Right forelimb (tissue), 1 donor: ENCODE measurements at regions not wholly inside any gene's neighbourhood (a gene's known extent, or its start where the extent isn't known, plus 50 kb on each side); places are given as distances from the start of the nearest gene placed in this dataset.

Experiments used
- DNase-seq: peaks from one replicate; pipeline ENCODE4 v3.0.0-alpha.2; 2018

DNA sequence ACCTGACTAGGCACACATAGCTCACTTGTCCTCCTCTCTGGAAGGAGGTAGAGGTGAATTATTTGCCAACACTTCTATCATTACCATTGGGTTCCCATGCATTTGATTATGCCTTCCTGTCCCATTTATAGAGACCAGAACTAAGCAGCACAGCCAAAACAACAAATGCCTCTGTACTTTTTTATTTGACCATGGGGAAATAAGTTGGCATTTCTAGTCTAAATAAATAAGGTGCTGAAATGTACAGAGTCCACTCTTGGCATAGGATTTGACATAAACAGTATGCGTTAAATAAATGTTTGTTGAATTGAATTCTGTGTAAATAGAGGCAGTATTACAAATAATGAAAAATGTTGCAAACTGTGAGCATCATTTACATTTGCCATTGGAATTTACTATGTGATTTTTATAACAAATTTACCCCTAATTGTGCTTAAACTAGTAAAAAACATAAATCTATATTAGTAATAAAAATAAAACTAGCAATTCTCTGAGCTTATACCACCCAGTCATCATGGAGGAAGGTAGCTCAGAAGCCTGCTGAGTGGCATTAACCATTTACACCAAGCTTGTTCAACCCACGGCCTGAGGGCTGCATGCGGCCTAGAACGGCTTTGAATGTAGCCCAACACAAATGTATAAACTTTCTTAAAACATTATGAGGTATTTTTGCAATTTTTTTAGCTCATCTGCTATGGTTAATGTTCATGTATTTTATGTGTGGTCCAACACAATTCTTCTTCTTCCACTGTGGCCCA lies 367.8 kb downstream of the FIGN start:
- no peak for DNase-seq

DNA sequence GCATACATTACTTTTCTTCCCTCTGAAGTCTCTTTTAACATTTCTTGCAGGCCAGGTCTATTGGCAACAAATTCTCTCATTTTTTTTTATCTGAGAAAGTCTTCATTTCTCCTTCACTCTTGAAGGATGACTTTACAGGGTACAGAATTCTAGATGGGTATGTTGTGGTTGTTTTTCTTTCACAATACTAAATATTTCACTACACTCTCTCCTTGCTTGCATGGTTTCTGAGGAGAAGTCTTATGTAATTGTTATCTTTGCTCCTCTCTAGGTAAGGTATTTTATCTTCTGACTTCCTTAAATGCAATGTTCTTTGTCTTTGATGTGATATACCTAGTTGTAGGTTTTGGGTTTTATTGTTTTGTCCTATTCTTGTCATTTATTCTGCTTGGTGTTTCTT lies 371.1 kb downstream of the FIGN start:
- DNase-seq: no peak

DNA sequence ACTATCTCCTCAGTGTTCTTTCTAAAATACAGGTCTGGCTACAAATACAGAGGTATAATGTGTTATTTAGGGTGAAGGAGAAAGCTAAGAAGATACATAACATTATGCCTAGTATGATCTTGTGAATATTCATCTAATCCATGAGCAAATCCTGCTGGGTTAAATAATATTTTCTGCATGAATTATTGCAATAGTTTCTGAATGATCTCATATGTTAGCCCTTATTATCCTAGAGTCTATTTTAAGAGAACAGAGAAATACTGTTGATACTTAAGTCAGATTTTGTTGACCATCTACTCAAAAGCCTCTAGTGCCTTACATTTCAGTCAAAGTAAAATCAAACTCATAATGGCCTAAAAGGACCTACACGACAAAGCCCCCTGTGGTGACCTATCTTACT lies 382.3 kb downstream of the FIGN start:
- no peak for DNase-seq

DNA sequence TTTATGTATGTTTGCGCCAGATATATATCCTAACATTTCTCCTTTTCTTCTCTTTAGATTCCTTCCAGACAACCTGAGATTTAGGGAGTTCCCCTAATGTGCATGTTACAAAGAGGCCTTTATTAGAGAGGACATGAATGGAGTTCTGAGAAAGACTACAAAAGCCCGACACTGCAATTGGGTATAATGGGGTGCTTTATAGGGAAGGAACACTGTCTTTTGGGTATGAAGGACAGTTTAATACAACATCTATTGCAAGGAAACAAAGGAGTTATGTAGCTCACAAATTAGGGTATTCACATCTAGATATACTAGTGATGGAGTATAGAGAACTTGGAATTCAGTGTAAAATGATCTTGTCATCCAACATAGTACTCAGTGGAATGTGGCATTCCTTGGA lies 383.8 kb downstream of the FIGN start:
- DNase-seq: no peak

DNA sequence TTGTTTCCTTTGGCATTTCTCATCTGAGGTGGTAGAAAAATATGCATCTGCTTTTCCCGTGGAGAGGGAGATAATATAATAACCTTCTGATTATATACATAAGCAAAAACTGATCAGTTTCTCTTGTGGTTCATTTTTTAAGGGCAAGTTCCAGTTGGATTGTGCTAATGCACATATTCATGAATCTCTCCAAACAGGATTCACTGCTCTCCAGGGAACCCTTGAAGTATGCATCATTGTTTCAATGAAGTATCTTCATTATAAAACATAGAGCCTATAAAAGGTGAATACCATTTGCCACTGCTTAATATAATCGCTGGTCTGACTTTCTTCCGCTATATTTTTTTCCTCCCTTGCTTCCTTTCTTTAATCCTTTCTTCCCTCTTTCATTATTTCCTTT lies 384.7 kb downstream of the FIGN start:
- no peak for DNase-seq

DNA sequence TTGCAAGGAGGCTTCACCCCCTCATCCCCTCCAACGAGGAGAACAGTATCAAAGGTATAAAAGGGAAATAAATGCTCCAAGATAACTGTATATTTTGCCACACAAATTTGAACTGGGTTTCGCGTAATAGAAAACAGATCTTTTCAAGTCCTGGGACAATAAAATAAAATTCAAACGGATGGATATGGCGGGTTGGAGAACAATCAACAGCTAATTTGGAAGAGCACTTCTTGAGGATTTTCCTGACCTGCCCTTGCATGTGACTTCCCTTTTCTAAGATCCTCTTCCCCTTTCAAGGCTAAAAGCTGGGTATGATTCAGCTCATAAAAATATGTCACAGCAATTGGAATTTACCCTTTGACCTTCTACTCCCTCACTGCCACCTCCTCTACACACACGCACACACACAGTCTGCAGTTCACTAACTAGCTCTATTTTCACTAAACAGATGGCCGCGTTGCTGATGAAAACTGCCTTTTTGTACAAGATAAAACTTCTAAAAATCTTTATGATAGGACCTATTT lies 386.9 kb downstream of the FIGN start:
- no peak for DNase-seq

DNA sequence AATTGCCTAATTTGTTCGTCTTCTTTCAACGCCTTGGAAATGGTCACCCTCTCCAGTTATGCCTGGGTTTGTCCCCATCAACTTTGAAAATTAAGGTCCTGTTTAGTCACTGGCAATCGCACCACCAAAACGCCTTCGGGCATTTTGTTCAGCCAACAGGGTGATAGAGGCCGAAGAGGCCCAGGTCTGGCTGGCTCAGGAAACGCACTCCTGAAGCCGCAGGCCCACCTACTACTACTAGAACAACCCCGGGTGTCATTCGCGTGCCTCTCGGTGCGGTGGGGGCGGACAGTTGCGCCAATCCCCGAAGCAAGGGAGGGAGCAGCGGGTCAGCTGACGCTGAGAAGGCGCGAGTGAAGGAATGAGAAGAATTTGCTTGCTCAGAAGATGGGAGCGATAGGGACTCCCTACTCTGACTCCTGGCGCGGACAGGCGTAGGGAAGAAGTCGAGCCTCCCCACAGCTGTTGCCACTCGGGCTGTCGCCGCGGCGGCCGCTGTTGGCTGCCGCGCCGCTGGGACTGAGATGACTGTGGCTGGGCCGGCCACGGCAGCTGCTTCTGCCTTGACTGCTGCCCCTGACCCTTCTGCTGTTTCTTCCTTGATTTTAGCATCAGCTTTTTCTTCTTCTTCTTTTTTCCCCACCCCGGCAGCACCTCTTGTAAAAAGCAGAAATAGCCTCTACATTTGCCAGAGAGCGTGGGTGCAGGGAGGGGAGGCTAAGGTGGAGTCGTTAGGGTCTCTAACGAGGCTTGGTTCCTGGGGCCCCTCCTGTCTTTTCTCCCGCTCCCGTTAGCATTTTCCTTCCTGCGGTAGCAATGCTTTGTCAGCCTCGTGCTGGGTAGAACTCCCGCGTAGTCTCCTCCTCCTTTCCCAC lies 387.6 kb downstream of the FIGN start:
- DNase-seq: peak; percentile 79

DNA sequence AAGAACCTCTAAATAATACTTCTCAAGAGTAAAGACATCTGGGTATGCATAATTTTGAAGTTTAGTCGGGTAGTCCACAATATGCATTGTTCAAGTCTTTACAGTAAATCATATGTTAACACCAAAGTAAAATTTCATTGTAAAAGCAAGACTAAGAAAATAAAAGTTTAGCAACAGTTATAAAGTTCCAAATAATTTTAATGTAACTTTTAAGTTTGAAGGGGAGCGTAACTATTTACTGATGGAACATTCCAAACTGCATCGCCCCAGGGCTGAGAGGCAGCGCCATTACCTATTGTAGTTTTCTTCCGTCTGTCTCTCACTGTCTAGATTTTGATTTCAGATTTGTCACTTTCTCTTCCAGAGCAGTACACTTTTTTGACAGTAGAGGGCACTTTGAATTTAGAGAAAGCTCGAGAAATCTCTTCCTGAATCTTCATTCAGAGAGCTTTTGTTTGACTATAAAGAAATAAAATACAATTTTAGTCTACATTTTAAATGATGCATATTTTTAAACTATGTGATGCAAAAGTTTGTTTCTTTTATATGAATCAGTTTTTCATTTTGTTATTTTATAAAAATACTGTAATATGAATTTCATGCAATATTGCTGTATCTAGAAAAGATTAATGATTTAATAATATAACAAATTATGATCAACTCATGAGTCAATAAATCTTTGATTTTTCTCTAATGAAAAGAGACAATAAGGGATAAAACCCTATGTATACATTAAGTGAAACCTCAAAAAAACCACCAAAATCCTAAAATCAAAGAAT lies 389.8 kb downstream of the FIGN start:
- no peak for DNase-seq

DNA sequence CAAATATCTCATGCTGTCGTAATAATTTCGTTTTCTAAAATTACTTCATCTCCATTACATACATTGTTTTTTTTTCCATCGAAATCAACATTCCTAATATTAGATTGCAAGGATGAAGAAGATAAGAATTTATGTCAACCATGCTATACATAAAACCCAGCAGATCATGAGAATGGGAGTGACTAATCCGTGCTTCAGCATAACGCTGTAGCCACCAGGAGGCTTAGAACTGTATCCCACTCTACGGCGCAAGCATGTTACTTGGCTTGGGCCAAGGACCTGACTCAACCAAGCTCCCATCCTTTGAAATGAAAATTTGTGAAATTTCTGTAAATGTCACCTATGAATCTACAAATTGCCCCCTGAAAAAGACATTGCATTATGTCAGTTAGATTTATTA lies 392.5 kb downstream of the FIGN start:
- DNase-seq: no peak

DNA sequence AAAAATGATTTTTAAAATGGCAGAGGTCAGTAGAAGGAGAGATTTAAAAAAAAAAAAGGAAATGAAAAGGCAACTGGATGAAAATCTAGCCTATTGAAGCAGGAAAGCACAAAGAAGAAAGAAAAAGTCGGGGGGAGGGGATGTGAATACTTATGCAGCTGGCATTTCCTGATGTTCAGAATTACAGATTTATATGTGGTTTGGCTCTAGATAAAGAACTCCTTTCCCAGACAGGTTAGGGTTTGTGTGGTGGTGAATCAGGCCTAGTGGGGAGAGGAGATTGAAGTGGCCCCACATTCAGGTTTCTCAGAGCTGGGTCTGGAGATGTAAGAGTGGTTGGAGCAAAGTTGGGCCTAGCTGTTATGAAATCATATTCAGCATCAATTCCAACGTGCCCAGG lies 394.4 kb downstream of the FIGN start:
- DNase-seq: no peak

DNA sequence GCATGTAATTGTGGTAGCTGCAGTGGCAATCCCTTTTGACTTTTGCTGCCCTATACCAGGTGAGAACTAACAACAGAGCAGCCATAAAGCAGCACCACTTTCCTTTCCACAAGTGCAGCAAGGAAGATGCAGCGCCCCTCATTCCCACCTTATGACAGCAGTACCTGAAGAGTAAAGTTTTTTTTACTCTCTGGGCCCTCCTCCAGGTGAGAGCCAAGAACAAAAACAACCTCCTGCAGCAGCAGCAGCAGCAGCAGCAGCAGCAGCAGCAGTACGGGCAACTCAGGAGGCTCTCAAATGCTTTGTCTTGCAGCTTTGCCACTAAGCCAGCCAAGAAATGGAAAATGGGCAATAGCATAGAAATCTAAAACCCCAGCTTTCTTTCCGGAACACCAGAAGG lies 397.5 kb downstream of the FIGN start:
- no peak for DNase-seq

DNA sequence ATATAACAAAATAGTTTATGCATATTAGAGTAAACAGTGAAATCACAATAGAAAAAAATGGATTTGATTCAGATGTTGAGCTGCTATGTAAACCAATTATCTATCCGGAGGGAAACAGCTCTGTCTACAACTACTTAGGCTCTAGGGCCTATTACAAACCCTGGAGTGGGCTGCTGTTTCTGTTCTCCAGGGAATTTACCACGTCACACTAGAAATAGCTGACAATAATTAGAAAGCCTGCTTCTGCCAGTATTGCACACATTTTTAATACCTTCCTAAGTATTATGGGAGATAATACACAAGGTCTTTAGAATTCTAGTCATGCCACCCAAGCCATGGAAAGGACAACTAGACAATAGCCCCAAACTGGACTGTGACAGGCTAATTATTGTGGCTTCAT lies 411.1 kb downstream of the FIGN start:
- no peak for DNase-seq

DNA sequence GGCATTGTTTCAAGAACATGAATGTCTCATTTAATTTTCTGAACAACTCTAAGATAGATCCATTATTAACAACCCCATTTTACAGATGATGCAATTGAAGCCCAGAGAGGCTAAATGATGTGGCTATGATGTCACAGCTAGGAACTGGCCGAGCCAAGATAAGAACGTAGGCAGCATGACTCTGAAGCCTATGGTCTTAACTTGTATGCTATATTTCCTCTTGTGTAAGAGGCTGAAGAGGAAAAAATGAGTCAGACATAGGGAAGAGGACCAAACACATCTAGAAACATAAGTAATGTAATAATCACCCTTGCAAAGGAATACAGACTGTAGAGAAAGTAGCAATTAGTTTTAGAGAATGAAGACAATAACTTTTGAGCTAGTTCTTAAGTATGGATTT lies 416.8 kb downstream of the FIGN start:
- DNase-seq: no peak

DNA sequence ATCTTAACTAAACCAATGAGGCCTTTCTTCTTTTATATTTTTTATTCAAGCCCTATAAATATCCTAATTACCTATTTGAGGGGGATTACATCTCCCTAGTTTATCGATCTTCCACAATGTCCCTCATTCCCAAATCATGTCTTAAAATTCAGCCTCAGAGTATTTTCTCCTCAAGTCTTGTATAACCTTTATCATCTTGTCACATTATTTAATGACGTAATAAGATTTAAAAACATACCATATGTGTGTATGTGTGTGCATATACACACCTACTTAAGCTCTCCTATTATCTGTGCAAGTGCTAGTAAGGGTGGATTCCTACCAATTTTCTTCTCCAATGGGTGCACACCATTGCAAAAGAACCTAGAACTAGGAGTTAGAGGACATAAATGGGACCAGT lies 421.1 kb downstream of the FIGN start:
- DNase-seq: no peak

DNA sequence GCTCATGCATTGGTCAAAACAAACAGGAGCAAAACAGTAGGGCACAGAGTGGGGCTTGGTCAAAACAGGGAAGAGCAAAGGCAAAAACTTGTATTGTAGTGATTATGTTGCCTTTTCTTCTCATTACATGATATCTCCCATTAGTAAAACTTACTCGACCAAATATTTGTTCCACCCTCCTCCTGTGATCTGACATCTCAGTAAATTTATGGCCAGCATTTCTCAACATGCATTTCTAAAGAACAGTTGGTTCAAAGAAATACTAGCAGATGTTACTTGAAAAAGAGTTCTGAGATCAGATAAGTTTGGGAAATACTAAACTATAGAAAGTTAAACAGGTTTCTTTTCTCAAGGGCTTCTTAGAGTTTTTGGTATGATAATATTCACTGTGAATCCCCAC lies 423.1 kb downstream of the FIGN start:
- DNase-seq: no peak

DNA sequence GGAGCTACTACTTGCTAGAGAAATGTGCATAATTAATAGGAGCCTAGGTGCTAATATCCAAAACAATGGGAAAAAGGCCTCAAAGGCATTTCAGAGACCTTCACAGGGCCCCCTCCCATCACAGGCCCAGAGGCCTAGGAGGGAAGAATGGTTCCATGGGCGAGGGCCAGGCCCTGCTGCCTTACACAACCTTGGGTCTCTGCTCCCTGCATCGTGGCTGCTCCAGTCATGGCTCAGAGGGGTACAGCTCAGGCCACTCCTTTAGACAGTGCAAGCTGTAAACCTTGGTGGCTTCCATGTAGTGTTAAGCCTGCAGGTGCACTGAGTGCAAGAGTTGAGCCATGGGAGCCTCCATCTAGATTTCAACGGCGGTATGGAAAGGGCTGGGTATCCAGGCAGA lies 429.2 kb downstream of the FIGN start:
- DNase-seq: no peak

DNA sequence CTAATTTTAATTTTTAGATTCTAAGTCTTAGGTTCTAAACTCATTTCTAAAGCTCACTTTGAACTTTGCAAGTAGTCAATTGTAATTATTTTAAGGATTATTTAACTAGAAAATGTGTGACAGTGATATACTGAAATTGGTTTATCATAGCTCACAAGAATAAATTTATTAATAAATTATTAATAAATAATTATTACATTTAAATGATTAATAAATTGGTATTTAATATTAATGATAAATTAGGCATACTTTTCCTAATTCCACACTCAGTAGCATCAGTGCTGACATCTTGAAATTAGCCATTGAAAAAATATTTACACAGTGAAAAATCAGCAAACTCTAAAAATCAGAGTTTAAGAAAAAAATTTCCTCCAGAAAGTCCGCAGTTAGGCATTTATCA lies 433.7 kb downstream of the FIGN start:
- no peak for DNase-seq

DNA sequence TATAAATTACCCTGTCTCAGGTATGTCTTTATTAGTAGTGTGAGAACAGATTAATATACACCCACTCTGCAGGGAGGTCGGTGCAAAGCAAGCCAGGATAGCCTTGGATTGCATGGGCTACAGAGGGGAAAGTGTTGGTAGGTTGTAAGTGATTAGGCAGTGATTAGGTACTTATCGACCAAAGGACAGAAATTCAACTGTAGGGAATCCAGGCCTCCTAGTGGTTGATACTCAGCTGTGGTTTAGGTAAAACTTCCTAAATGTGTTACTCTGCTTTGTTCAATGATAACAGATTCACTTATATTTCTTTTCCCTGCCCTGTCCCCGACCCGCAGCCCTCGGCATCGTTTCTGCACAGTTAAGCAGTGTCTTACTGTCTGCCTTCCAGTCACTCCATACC lies 444.0 kb downstream of the FIGN start:
- DNase-seq: no peak

DNA sequence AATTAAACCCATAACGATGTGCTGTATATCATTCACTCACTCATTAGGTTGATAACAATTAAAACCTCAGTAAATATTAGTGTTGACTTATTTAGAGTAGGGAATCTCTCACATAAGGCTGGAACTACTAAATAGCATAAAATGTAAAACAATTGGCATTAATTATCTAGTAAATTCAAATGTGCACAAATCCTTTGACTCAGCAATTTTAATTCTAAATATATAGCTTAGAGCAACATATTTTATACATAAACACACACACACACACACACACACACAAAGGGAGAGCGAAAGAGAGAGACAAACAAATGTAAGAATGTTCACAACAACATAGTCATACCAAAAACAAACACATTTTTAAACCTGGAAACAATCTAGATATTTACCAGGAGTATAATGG lies 443.1 kb upstream of the KCNH7 start:
- DNase-seq: no peak

DNA sequence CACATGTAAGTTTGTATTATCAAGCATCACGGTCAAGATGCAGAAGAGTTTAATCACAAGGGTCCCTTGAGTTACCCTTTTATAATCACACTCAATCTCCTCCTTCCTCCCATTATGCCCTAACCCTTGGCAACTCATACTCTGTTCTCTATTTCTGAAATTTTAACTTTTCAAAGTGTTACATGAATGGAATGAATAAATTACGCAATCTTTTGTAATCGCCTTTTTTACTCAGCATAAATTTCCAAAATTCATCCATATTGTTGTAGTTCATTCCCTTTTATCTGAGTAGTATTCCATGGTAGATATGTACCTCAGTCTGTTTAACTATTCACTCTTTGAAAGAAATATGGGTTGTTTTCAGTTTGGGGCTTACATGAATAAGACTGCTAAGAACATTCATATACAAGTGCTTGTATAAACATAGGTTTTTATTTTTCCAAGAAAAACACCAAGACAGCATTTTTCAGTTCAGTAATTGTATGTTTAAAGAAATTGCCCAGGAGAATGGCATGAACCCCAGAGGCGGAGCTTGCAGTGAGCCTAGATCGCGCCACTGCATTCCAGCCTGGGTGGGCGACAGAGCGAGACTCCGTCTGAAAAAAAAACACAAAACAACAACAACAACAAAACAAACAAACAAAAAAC lies 430.9 kb upstream of the KCNH7 start:
- no peak for DNase-seq

DNA sequence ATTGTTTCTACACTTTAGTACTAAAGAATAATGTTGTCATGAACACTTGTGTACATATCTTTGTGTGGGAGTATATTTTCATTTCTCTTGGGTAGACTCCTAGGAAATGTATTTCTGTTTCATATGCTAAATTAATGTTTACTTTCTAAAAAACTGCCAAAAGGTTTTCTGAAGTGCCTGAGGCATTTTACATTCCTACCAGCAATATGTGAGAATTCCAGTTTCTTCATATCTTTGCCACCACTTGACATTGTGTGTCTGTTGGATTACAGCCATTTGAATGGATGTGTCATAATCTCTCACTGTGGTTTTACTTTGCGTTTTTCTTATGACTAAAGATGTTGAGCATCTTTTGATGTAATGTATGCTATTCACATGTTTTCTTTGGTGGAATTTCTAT lies 428.2 kb upstream of the KCNH7 start:
- no peak for DNase-seq

DNA sequence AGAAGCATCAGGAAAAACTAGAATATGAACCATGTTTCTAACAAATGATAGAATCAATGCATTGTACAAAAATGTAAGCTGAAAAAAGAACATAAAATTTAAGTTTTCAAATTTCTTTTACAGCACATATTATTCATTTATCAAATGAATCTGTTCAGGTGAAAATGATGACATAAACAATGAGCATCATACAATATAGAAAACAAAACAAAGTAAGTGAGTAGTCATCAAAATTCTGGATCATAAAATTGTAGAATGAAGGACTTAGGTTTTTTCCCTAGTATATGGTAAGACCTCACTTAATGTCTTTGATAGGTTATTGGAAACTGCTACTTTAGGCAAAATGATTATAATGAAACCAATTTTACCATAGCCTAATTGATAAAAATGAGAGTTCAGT lies 427.0 kb upstream of the KCNH7 start:
- DNase-seq: no peak

DNA sequence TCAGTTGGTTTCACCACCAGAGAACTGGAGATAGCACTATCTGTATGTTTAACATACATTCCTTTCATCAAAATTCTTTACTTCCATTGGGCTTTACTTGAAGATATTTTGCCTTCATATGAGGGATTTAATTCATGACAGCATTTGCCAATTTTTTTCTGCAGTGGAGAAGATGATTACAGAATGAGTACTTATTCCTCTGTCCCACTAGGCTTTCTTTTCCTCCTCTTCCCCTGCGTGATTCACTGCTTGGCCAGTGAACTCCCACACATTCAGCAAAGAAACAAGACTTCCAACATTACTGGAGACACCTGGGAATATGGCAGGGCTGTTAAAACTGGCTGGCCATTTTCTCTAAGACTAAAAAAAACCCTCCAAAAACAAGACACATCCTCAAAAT lies 425.8 kb upstream of the KCNH7 start:
- DNase-seq: no peak
